KMS-11 (cell line): ENCODE measurements at regions not wholly inside any gene's neighbourhood (a gene's known extent, or its start where the extent isn't known, plus 50 kb on each side); places are given as distances from the start of the nearest gene placed in this dataset.

Experiments
- H2AFZ ChIP-seq: fragments of 200-600 bp; sonication (generic); 2 replicates; pipeline ENCODE4 v1.6.1; 2016; ENCODE audit warnings: antibody characterized with exemption, mixed run types, low read depth
- H3K27ac ChIP-seq: fragments of 200-600 bp; sonication (generic); 2 replicates; pipeline ENCODE4 v1.6.1; 2016; ENCODE audit warnings: mild to moderate bottlenecking, mixed run types
- H3K27me3 ChIP-seq: fragments of 200-600 bp; sonication (generic); 2 replicates; pipeline ENCODE4 v1.6.1; 2017; ENCODE audit warnings: mild to moderate bottlenecking, low read depth, mixed run types, moderate library complexity; ENCODE audit not compliant: insufficient read depth
- H3K36me3 ChIP-seq: fragments of 200-600 bp; sonication (generic); 2 replicates; pipeline ENCODE4 v1.6.1; 2017; ENCODE audit warnings: mild to moderate bottlenecking, mixed run types; ENCODE audit not compliant: insufficient read depth
- H3K4me1 ChIP-seq: fragments of 200-600 bp; sonication (generic); 2 replicates; pipeline ENCODE4 v1.6.1; 2016; ENCODE audit warnings: mild to moderate bottlenecking, low read depth, mixed run types; ENCODE audit not compliant: poor library complexity, severe bottlenecking
- H3K4me2 ChIP-seq: fragments of 200-600 bp; sonication (generic); 2 replicates; pipeline ENCODE4 v1.7.0; 2016; ENCODE audit warnings: mild to moderate bottlenecking, mixed run types
- H3K4me3 ChIP-seq: fragments of 200-600 bp; sonication (generic); IDR thresholded peaks from 2 replicates; pipeline ENCODE4 v1.6.1; 2017; ENCODE audit warnings: low read depth, low read length, mixed read lengths; ENCODE audit not compliant: insufficient read depth
- H3K79me2 ChIP-seq: fragments of 200-600 bp; sonication (generic); 2 replicates; pipeline ENCODE4 v1.6.1; 2016; ENCODE audit warnings: low read depth, mixed run types; ENCODE audit not compliant: insufficient read depth
- H3K9ac ChIP-seq: fragments of 200-600 bp; sonication (generic); 2 replicates; pipeline ENCODE4 v1.6.1; 2016; ENCODE audit warnings: mild to moderate bottlenecking, mixed run types
- H4K20me1 ChIP-seq: fragments of 200-600 bp; sonication (generic); 2 replicates; pipeline ENCODE4 v1.6.1; 2016; ENCODE audit warnings: mild to moderate bottlenecking, mixed run types; ENCODE audit not compliant: insufficient read depth
- CTCF ChIP-seq: fragments of 200-600 bp; sonication (generic); conservative IDR thresholded peaks from 2 replicates; pipeline ENCODE4 v1.6.1; 2017; ENCODE audit warnings: low read depth, mild to moderate bottlenecking, antibody characterized with exemption, low read length, moderate library complexity, mixed read lengths

- no peak for TF ChIP-seq CTCF
- Histone ChIP-seq H2AFZ (no peak overlapping the region), H3K36me3 (no peaks in the 10 kb centered on the region), H3K79me2 (no peaks in the 10 kb centered on the region), H3K4me1 (no peaks in the 10 kb centered on the region), H3K4me2 (no peak overlapping the region), H3K4me3 (no peak overlapping the region), H3K27me3 (no peaks in the 10 kb centered on the region), H4K20me1 (no peaks in the 10 kb centered on the region), H3K9ac (no peak overlapping the region), H3K27ac (no peak overlapping the region)
These were observed 1123.3 kb upstream of the ACVR2A start for GRCh38 chr2:146721486-146721885.

- H3K27ac ChIP-seq, result no peak overlapping the region
- no peak overlapping the region for H3K4me3 ChIP-seq
- no peaks in the 10 kb centered on the region for H3K79me2 ChIP-seq
- H4K20me1 ChIP-seq, result no peaks in the 10 kb centered on the region
- H3K36me3 ChIP-seq, result no peaks in the 10 kb centered on the region
- H2AFZ ChIP-seq, result no peak overlapping the region
- H3K4me1 ChIP-seq, result no peaks in the 10 kb centered on the region
- no peak for TF ChIP-seq CTCF
- H3K4me2 ChIP-seq, result no peak overlapping the region
- no peaks in the 10 kb centered on the region for H3K27me3 ChIP-seq
- no peak overlapping the region for H3K9ac ChIP-seq
These were observed 1124.7 kb upstream of the ACVR2A start for GRCh38 chr2:146720170-146720569.

- H4K20me1 ChIP-seq, result no peaks in the 10 kb centered on the region
- no peak overlapping the region for H3K27ac ChIP-seq
- no peaks in the 10 kb centered on the region for H3K27me3 ChIP-seq
- H3K4me3 ChIP-seq, result no peak overlapping the region
- no peak overlapping the region for H3K9ac ChIP-seq
- H3K79me2 ChIP-seq, result no peaks in the 10 kb centered on the region
- H3K4me1 ChIP-seq, result no peaks in the 10 kb centered on the region
- H2AFZ ChIP-seq, result no peak overlapping the region
- no peak overlapping the region for H3K4me2 ChIP-seq
- H3K36me3 ChIP-seq, result no peaks in the 10 kb centered on the region
- TF ChIP-seq CTCF, result no peak
These were observed 1128.2 kb upstream of the ACVR2A start for GRCh38 chr2:146716591-146716990.

GRCh38 chr2:146709004-146709403 is 1135.8 kb upstream of the ACVR2A start:
- Histone ChIP-seq H3K27ac (no peak overlapping the region), H2AFZ (no peak overlapping the region), H3K4me1 (no peaks in the 10 kb centered on the region), H3K4me2 (no peak overlapping the region), H3K79me2 (no peaks in the 10 kb centered on the region), H3K4me3 (no peak overlapping the region), H3K9ac (no peak overlapping the region), H4K20me1 (no peaks in the 10 kb centered on the region), H3K27me3 (no peaks in the 10 kb centered on the region), H3K36me3 (no peaks in the 10 kb centered on the region)
- no peak for TF ChIP-seq CTCF

GRCh38 chr2:146701183-146701582 is 1143.6 kb upstream of the ACVR2A start:
- TF ChIP-seq CTCF, result no peak; the same call in 1 of the 2 replicates
- no peaks in the 10 kb centered on the region for H3K4me1 ChIP-seq
- H3K79me2 ChIP-seq, result no peaks in the 10 kb centered on the region
- no peak overlapping the region for H3K27ac ChIP-seq
- H3K4me2 ChIP-seq, result no peak overlapping the region
- H3K4me3 ChIP-seq, result no peak overlapping the region
- no peak overlapping the region for H2AFZ ChIP-seq
- H3K9ac ChIP-seq, result no peak overlapping the region
- H3K27me3 ChIP-seq, result no peaks in the 10 kb centered on the region
- no peaks in the 10 kb centered on the region for H4K20me1 ChIP-seq
- H3K36me3 ChIP-seq, result no peaks in the 10 kb centered on the region
